ENCODE measurements at regions not wholly inside any gene's neighbourhood (a gene's known extent, or its start where the extent isn't known, plus 50 kb on each side); places are given as distances from the start of the nearest gene placed in this dataset.

DNA sequence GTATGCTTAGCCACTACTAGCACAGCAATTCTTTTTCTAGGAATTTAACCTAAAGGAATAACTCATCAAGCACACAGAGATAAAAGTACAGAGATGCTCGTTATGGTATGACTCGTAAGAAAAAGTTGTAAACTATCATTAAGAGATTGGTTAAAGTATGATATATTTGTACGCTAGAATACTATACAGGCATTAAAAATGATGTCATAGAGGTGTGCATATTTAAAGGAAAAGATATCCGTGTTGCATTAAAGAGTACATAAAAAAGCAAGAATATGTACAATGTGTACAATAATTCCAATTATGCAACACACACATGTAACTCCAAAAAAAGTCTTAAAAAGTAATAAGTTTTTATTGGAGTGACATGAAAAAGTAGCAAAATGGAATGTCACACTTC lies 54.5 kb upstream of the PALM2AKAP2 start:
- intact Hi-C loops (cut with DNase I, micrococcal nuclease), result no loop called here
- no peaks in the 10 kb centered on the region for H3K4me1 ChIP-seq (ENCODE audit: low read depth)
- TF ChIP-seq, protein P1, sequence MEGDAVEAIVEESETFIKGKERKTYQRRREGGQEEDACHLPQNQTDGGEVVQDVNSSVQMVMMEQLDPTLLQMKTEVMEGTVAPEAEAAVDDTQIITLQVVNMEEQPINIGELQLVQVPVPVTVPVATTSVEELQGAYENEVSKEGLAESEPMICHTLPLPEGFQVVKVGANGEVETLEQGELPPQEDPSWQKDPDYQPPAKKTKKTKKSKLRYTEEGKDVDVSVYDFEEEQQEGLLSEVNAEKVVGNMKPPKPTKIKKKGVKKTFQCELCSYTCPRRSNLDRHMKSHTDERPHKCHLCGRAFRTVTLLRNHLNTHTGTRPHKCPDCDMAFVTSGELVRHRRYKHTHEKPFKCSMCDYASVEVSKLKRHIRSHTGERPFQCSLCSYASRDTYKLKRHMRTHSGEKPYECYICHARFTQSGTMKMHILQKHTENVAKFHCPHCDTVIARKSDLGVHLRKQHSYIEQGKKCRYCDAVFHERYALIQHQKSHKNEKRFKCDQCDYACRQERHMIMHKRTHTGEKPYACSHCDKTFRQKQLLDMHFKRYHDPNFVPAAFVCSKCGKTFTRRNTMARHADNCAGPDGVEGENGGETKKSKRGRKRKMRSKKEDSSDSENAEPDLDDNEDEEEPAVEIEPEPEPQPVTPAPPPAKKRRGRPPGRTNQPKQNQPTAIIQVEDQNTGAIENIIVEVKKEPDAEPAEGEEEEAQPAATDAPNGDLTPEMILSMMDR (IDR thresholded peaks at IDR 0.05), result no peak
- no peak overlapping the region for H3K4me3 ChIP-seq
- ATAC-seq, result no peak
- no peaks in the 10 kb centered on the region for H3K36me3 ChIP-seq (ENCODE audit: low read depth)
- no peak for DNase-seq
- H3K9me3 ChIP-seq, result no peaks in the 10 kb centered on the region

DNA sequence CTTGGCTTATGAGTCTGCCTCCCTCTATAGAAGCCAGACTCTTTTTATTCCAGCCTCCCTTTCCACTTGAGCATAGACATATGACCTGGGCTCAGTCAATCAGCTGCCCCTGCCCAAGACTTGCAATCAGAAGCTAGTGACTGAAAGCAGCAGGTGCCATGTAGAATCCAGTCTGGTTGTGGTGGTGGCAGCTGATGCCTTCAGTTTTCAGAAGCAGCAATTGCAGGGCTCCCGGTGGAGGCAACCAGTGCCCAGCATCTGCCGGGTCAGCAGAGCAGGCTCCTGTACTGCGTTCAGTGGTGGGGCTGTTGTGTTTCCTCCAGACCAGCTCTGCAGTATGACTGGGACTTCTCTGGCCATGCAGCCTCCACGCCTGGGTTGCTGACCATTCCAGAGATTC lies 53.9 kb upstream of the PALM2AKAP2 start:
- TF ChIP-seq, protein P1 (IDR thresholded peaks at IDR 0.05), result no peak
- no peak for ATAC-seq
- Histone ChIP-seq H3K4me1 (ENCODE audit: low read depth) (no peaks in the 10 kb centered on the region), H3K4me3 (no peak overlapping the region), H3K9me3 (no peaks in the 10 kb centered on the region), H3K36me3 (ENCODE audit: low read depth) (no peaks in the 10 kb centered on the region)
- DNase-seq, result no peak
- intact Hi-C loops (cut with DNase I, micrococcal nuclease), result no loop called here

DNA sequence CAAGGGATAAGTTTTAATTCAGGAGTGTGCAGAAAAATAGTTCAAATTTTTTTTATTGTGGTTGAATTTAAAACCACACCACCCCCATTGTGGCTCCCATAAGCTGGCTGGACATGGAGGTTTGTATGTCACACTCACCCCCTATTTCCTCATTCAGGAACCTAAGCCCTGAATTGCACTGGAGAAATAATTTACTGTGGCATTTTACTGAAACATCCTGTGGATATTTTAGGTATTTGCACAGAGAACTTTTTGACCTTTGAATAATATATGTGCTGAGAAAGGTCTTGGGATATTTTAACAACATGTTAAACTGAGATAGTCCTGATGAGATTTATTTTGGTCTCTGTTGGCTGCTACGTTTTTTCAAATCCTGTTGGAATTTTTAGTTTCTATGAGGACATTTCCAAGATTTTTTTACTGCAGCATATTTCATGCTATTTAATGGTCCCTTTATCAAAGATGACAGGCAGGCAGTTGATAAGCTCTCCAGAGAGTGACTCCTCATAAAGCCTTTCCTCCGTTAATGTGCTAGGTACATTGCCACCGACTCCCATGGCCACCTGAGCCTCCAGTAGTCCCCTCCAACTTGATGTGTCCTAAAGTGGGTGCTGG lies 51.2 kb upstream of the PALM2AKAP2 start:
- H3K36me3 ChIP-seq (ENCODE audit: low read depth), result no peaks in the 10 kb centered on the region
- no peak for ATAC-seq
- H3K9me3 ChIP-seq, result no peaks in the 10 kb centered on the region
- no peak for DNase-seq
- H3K4me1 ChIP-seq (ENCODE audit: low read depth), result no peaks in the 10 kb centered on the region
- TF ChIP-seq, protein P1 (IDR thresholded peaks at IDR 0.05), result no peak
- intact Hi-C loops (cut with DNase I, micrococcal nuclease), result no loop called here
- no peak overlapping the region for H3K4me3 ChIP-seq

DNA sequence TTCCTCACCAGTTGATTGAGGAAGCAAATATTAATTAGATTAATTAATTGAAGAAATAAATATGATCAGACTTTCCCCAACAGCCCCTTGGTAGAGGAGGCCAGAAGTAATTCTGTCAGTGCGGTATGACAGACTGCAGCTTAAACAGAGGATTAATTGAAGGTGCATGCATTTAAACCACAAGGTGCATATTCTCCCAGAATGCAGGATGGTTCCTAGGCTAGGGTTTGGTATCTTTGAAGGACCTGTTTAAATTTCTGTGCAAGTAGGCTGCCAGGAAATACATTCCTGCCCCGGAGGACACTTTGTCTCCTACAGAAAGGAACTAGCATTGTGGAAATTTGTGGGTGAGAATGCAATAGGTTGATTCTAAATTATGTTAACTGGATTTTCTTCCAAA lies 50.5 kb upstream of the PALM2AKAP2 start:
- TF ChIP-seq, protein P1 (IDR thresholded peaks at IDR 0.05), result no peak
- intact Hi-C loops (cut with DNase I, micrococcal nuclease), result no loop called here
- Histone ChIP-seq H3K4me1 (ENCODE audit: low read depth) (no peaks in the 10 kb centered on the region), H3K4me3 (no peak overlapping the region), H3K9me3 (no peaks in the 10 kb centered on the region), H3K36me3 (ENCODE audit: low read depth) (no peaks in the 10 kb centered on the region)
- no peak for DNase-seq
- ATAC-seq, result no peak
